PC-9 (cell line): ENCODE measurements at regions not wholly inside any gene's neighbourhood (a gene's known extent, or its start where the extent isn't known, plus 50 kb on each side); places are given as distances from the start of the nearest gene placed in this dataset.

Source experiments
- EZH2 ChIP-seq: fragments of 200-600 bp; sonication (generic); IDR thresholded peaks from 2 replicates; pipeline ENCODE4 v1.8.0; 2017; ENCODE audit warnings: antibody characterized with exemption, low read depth
- TF ChIP-seq, protein P1 (sequence below): fragments of 200-600 bp; sonication (generic); conservative IDR thresholded peaks from 2 replicates; pipeline ENCODE4 v1.6.1; 2017; ENCODE audit warnings: mixed run types, antibody characterized with exemption, mild to moderate bottlenecking, moderate library complexity

DNA sequence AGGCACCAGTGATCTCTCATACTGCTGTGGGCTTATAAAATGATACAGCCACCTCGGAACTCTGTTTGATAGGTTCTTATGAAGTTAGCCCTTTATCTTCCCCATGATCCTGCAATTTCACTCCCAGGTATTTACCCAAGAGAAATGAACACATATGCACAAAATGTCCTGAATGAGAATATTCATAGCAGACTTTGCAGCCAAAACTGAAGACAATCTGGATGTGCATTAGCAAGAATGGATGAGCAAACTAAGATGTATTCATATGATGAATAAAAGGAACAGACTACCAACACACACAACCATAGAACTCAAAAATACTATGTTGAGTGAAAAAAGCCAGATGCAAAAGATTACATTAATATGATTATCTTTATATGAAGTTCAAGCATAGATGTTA is 66.7 kb downstream of the KCNA5 start:
- TF ChIP-seq EZH2: no peak
- TF ChIP-seq, protein P1, sequence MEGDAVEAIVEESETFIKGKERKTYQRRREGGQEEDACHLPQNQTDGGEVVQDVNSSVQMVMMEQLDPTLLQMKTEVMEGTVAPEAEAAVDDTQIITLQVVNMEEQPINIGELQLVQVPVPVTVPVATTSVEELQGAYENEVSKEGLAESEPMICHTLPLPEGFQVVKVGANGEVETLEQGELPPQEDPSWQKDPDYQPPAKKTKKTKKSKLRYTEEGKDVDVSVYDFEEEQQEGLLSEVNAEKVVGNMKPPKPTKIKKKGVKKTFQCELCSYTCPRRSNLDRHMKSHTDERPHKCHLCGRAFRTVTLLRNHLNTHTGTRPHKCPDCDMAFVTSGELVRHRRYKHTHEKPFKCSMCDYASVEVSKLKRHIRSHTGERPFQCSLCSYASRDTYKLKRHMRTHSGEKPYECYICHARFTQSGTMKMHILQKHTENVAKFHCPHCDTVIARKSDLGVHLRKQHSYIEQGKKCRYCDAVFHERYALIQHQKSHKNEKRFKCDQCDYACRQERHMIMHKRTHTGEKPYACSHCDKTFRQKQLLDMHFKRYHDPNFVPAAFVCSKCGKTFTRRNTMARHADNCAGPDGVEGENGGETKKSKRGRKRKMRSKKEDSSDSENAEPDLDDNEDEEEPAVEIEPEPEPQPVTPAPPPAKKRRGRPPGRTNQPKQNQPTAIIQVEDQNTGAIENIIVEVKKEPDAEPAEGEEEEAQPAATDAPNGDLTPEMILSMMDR: no peak
